ENCODE measurements at regions not wholly inside any gene's neighbourhood (a gene's known extent, or its start where the extent isn't known, plus 50 kb on each side); places are given as distances from the start of the nearest gene placed in this dataset.

DNA sequence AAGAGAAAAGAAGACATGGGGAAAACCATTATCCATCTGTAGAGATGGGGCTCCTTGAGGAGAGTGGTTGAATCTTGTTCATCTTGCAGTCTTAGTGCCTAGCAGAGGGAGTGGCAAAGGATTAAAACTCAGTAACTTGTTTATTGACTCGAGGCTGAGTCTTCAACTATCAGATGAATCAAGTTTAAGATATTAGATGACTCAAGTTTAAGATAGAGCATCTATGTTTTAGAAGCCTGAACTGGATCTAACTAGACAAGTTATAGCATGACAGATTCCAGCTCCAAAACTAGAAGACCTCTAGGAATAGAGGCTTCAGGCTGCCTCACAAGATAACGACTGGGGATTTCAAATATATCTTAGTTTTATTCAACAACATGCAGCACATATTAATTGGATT, 2277.2 kb upstream of the WWC1 start:
- DNase-seq (ENCODE audit: low read depth, low spot score) (no peak), FAIRE-seq (no peak), ATAC-seq (no peak)
- intact Hi-C loops (cut with micrococcal nuclease; ENCODE audit: unreplicated experiment): no loop called here
- RAD21 ChIA-PET (ENCODE audit: unreplicated experiment): no interaction called here
- H3K9me3 ChIP-seq (replicated peaks; ENCODE audit: control insufficient read depth, insufficient read depth, low read length): no peaks in the 10 kb centered on the region; the same call in 2 of the 3 replicates
- H3K79me2 ChIP-seq (ENCODE audit: control insufficient read depth, insufficient read depth, low read length): no peaks in the 10 kb centered on the region
- no peak overlapping the region for H3K4me3 ChIP-seq
- no peak overlapping the region for H3K27ac ChIP-seq (ENCODE audit: control insufficient read depth, insufficient read depth)
- H4K20me1 ChIP-seq (ENCODE audit: control insufficient read depth, insufficient read depth): no peaks in the 10 kb centered on the region
- no peak overlapping the region for H3K4me2 ChIP-seq (ENCODE audit: control insufficient read depth, insufficient read depth)
- no peak overlapping the region for H3K9ac ChIP-seq (ENCODE audit: control insufficient read depth, insufficient read depth, low read length)
- no peak overlapping the region for H2AFZ ChIP-seq (ENCODE audit: control insufficient read depth, low read depth, low read length)
- WGBS (ENCODE audit: insufficient coverage, insufficient replicate concordance, low lambda C conversion rate, missing lambda C conversion rate): 0% methylated on average over 2 of the region's 2 CpGs
- SMC1A ChIA-PET (ENCODE audit: uncharacterized antibody, unreplicated experiment): no interaction called here
- no peak for TF ChIP-seq SIN3A (IDR thresholded peaks at IDR 0.05; ENCODE audit: low read depth, low read length)
- TF ChIP-seq, protein P1, sequence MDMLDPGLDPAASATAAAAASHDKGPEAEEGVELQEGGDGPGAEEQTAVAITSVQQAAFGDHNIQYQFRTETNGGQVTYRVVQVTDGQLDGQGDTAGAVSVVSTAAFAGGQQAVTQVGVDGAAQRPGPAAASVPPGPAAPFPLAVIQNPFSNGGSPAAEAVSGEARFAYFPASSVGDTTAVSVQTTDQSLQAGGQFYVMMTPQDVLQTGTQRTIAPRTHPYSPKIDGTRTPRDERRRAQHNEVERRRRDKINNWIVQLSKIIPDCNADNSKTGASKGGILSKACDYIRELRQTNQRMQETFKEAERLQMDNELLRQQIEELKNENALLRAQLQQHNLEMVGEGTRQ (IDR thresholded peaks at IDR 0.05; ENCODE audit: borderline replicate concordance, low read depth, low read length): no peak
- no peak for TF ChIP-seq CHD2 (IDR thresholded peaks at IDR 0.05; ENCODE audit: borderline replicate concordance, low read depth, low read length)
- no peak for TF ChIP-seq HCFC1 (IDR thresholded peaks at IDR 0.05; ENCODE audit: low read length)
- TF ChIP-seq ETV6 (conservative IDR thresholded peaks at IDR 0.05 in 1 of 2, IDR thresholded peaks at IDR 0.05 in 1 of 2; ENCODE audit: borderline replicate concordance in 1 of 2, low read depth in 1 of 2): no peak
- no peak for TF ChIP-seq HDAC6 (IDR thresholded peaks at IDR 0.05; ENCODE audit: unreplicated experiment)
- TF ChIP-seq, protein P2, sequence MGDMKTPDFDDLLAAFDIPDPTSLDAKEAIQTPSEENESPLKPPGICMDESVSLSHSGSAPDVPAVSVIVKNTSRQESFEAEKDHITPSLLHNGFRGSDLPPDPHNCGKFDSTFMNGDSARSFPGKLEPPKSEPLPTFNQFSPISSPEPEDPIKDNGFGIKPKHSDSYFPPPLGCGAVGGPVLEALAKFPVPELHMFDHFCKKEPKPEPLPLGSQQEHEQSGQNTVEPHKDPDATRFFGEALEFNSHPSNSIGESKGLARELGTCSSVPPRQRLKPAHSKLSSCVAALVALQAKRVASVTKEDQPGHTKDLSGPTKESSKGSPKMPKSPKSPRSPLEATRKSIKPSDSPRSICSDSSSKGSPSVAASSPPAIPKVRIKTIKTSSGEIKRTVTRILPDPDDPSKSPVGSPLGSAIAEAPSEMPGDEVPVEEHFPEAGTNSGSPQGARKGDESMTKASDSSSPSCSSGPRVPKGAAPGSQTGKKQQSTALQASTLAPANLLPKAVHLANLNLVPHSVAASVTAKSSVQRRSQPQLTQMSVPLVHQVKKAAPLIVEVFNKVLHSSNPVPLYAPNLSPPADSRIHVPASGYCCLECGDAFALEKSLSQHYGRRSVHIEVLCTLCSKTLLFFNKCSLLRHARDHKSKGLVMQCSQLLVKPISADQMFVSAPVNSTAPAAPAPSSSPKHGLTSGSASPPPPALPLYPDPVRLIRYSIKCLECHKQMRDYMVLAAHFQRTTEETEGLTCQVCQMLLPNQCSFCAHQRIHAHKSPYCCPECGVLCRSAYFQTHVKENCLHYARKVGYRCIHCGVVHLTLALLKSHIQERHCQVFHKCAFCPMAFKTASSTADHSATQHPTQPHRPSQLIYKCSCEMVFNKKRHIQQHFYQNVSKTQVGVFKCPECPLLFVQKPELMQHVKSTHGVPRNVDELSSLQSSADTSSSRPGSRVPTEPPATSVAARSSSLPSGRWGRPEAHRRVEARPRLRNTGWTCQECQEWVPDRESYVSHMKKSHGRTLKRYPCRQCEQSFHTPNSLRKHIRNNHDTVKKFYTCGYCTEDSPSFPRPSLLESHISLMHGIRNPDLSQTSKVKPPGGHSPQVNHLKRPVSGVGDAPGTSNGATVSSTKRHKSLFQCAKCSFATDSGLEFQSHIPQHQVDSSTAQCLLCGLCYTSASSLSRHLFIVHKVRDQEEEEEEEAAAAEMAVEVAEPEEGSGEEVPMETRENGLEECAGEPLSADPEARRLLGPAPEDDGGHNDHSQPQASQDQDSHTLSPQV (IDR thresholded peaks at IDR 0.05): no peak
- no peak for TF ChIP-seq SREBF2 (IDR thresholded peaks at IDR 0.05; ENCODE audit: low read length)
- no peak for TF ChIP-seq NFIC (IDR thresholded peaks at IDR 0.05; ENCODE audit: low read depth, low read length)
- TF ChIP-seq, protein P3, sequence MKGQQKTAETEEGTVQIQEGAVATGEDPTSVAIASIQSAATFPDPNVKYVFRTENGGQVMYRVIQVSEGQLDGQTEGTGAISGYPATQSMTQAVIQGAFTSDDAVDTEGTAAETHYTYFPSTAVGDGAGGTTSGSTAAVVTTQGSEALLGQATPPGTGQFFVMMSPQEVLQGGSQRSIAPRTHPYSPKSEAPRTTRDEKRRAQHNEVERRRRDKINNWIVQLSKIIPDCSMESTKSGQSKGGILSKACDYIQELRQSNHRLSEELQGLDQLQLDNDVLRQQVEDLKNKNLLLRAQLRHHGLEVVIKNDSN (IDR thresholded peaks at IDR 0.05; ENCODE audit: borderline replicate concordance, extremely low read length, insufficient read depth, low read depth, low read length): no peak
- no peak for TF ChIP-seq RBBP5 (conservative IDR thresholded peaks at IDR 0.05)
- no peaks in the 10 kb centered on the region for H3K4me1 ChIP-seq (ENCODE audit: control insufficient read depth, insufficient read depth, low read length)
- no TSS peak for BruUV-seq (replicated peaks)
- in situ Hi-C loops (cut with MboI): no loop called here
- no peaks in the 10 kb centered on the region for H3K36me3 ChIP-seq (ENCODE audit: control insufficient read depth in 2 of 2, insufficient read depth in 2 of 2, low read length in 1 of 2)
- POLR2A ChIA-PET: no interaction called here
- H3K27me3 ChIP-seq (replicated peaks in 1 of 2; ENCODE audit: control insufficient read depth in 2 of 2, insufficient read depth in 2 of 2, low read length in 1 of 2): no peaks in the 10 kb centered on the region
- CTCF ChIA-PET: no interaction called here

Measured in GM12878 (cell line).